Brain pericyte (primary cell): ENCODE measurements at regions not wholly inside any gene's neighbourhood (a gene's known extent, or its start where the extent isn't known, plus 50 kb on each side); places are given as distances from the start of the nearest gene placed in this dataset.

Source experiments
- DNase-seq: peaks from one replicate; pipeline ENCODE4 v3.0.0-alpha.2; 2012; ENCODE audit warnings: low read depth, low spot score

- DNase-seq, result no peak
Measured at GRCh38 chr9:18384066-18384465, 89.9 kb upstream of the ADAMTSL1 start.

GRCh38 chr9:18385696-18386490, 88.1 kb upstream of the ADAMTSL1 start:
- no peak for DNase-seq

GRCh38 chr9:18390393-18390792, 83.6 kb upstream of the ADAMTSL1 start:
- DNase-seq, result peak; percentile 70

DNA sequence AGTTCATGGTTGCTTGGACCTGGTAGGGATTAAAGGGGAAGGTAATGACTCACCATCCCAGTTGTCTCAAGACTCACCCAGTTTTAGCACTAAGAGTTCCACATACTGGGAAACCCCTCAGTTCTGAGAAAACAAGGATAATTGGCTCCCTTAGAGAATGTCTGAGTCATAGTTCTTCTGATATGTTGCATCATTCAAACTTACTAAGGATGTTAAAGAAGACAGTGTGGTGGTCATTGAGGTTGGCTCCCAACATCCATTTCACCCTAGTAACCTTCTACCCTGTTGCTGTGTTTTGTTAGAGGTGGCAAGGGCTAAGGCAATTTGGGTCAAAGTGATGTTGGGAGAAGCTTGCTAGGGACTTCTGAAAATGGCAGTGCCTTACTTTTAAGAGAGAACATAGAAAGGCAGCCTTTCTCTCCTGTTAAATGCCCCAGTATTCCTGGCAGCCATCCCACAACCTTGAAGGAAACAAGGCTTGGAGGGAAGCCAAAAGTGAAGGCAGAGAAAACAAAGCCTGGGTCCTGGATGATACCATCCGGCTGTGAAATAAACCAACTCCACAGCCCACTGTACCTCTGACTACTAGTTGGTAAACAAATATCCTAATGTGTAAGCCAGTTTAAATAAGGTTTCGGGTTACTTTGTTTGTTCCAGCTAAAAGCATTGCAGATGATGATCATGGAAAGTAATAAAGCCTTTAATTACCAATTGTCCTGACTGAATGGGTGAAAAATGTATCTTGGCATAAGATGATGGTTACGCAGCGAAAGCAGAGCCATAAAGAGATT, 80.4 kb upstream of the ADAMTSL1 start:
- peak; percentile 95 for DNase-seq

- no peak for DNase-seq
Measured at GRCh38 chr9:18394847-18395351, 79.1 kb upstream of the ADAMTSL1 start.

DNA sequence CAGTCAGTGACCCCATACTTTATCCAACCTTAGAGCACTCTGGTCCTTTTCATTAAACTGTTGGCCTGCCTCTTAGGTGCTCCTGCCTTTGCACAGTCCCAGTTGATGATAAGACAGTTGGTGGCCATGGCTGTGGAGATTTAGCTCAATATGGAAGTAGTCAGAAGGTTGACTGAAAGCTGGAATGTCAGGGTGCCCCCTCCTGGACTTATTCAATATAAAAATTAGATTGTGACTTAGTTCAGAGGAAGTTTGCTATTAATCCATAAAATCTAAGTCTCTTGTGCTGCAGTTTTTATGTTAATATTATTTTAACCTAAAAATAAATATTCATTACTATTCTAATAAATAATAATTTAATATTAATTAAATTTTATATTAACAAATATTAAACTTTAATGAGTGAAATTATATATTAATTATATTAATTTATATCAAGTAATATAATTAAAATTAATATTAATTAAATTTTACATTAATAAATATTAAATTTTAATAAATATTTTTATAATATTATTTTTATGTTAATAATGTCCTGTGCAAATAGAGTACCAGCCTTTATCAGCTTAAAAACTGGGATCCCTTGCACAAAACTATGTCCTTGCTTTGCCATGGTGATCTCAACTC, 77.7 kb upstream of the ADAMTSL1 start:
- DNase-seq, result no peak

DNA sequence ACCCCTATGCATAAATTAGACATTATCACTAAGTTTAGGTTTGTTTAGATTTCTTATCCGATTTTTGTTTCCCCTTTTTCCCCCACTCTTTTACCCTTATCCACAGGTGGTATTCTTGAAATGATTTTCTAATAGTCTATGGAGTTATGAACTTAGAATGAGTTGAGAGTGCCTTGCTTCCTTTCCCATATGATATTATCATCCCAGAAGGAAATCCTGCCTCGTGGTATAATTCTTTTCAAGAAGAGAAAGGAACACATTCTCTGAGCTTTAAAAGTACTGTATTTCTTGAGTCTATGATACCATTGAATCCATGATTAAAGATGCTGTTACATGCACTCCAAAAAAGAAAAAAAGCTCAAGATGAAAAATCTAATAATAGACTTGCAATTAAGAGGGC, 76.9 kb upstream of the ADAMTSL1 start:
- DNase-seq, result no peak

GRCh38 chr9:18398038-18398437, 75.9 kb upstream of the ADAMTSL1 start:
- DNase-seq, result no peak

DNA sequence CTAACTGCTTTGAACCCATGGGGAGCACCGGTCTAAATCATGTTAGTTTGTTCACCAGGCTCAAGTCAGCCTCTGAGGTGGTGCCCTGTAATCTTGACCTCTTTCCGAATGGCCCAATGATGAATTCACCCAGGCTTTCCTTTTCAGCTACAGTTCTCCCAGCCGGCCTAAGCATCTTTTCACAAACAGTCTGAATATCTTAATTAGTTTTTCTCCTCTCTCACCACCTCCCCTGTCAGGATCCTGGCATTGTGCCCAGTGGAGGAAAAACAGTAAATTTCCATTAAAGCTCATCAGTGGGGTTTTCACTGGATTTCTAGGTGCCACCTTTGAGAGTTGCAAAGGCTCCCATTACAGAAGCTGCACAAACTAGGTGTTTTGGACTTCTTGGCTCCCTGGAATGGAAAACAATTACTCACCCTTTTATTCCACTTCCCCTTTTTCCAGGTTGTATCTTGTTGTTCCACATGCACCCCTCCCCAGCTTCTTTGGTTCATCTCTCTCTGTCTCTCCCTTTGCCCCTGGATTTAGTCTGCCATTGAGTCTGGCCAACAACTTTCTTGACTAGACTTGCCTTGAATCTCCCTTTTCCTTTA, 69.4 kb upstream of the ADAMTSL1 start:
- DNase-seq, result no peak

- no peak for DNase-seq
Measured at GRCh38 chr9:18405240-18405639, 68.7 kb upstream of the ADAMTSL1 start.

GRCh38 chr9:18410983-18411382, 63.0 kb upstream of the ADAMTSL1 start:
- no peak for DNase-seq

DNA sequence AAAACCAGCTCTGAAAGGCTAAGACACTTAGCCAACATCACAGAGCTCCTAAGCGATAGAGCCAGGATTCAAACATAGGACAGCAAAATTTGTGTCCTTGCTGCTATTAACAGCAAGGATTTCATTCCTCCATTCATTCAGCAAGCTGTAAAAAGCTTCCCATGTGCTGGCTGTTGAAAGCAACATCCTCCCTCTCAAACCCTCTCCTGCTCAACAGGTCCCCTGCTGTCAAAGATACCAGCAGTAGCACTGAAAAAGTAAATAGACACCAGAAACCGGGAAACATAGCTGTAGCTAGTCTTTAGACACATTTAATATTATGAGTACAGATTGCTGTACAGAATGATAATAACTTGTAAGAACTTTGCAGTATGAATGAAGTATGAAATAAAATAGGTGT, 52.6 kb upstream of the ADAMTSL1 start:
- no peak for DNase-seq

DNA sequence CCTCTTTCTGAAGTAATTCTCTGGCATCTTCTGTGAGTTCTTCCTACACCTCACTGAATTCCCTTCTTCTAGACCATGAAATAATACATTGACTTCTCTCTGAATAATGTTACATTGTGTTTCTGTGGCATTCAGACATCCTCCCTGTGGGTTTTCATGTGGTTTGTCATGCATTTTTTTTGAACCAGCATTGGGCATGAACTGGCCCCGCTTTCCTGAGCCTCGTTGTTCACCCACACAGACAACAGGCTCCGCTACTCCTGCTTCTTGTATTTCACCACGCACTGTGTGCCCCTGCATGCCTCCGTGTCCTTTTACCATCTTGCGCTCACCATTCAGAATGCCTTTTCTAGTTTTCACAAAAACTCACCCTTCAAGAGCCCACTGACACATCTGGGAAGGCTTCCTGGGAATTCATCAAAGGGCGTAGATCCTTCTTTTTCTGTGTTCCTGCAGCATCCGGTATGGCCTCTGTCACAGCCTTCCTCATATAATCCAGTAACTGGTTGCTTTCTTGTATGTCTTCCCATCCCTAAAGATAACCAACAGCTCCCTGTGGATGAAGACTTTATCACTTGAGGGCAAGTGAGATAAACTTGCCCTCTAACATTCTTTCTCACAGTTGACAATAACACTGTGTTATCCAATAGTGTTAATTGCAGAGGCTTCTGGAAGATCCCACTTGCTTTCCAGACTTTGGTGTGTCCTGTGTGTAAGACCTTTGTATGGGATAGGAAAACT, 51.5 kb upstream of the ADAMTSL1 start:
- DNase-seq, result no peak

DNA sequence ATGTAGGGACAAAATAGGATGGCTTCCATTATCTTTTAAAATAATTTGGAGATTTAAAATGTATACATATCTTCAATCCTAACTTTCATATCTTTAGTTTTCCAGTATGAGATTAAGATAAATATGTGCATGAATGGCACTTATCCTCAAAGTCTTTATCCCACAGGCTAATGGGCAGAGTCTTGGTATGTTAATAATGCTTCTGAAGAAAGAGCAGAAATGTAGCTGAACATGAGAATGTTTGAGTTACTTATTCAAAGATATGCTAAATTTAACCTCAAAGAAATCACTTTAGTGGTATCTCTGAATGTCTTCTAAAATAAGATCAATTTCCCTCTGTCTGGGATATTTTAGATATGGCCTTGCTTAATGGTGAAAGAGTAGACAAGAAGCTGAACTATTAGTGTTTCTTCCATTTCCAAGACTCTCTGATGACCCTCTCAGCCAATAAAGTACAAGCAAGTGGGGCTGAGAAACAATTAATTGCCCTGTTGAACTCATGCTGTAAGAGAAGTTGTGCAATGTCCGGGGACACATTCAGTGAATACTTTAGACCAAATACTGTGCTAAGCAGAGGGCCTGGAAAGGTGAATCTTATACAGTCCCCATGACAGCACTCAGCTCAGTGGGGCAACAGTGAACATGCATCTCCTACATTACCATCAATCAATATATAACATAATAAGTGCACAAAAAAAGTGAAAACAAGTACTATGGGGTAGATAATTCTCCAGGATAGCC, 50.0 kb upstream of the ADAMTSL1 start:
- DNase-seq, result no peak
